Skeletal muscle cell (primary cell): ENCODE measurements at regions not wholly inside any gene's neighbourhood (a gene's known extent, or its start where the extent isn't known, plus 50 kb on each side); places are given as distances from the start of the nearest gene placed in this dataset.

ENCODE experiments used
- DNase-seq: peaks from one replicate; pipeline ENCODE4 v3.0.0-alpha.2; 2010; ENCODE audit warnings: low read depth
- H3K4me3 ChIP-seq: 2 replicates; pipeline ENCODE4 v1.5.1; 2011; ENCODE audit warnings: low read depth, mild to moderate bottlenecking, control low read depth, low read length, moderate library complexity

GRCh38 chr6:105611606-105612005, 208.7 kb upstream of the PREP start:
- no peak overlapping the region for H3K4me3 ChIP-seq
- DNase-seq, result no peak

GRCh38 chr6:105609375-105609991, 206.6 kb upstream of the PREP start:
- no peak for DNase-seq

GRCh38 chr6:105608711-105609374, 206.0 kb upstream of the PREP start:
- H3K4me3 ChIP-seq, result no peak overlapping the region
- DNase-seq, result peak; percentile 95

More at GRCh38 chr6:105609375-105609991, 206.6 kb upstream of the PREP start:
- H3K4me3 ChIP-seq, result no peak overlapping the region

- no peak overlapping the region for H3K4me3 ChIP-seq
- DNase-seq, result no peak
These were observed 205.0 kb upstream of the PREP start for GRCh38 chr6:105607636-105608621.

- H3K4me3 ChIP-seq, result no peak overlapping the region
- DNase-seq, result no peak
These were observed 204.1 kb upstream of the PREP start for GRCh38 chr6:105606831-105607463.

GRCh38 chr6:105604587-105604884, 201.7 kb upstream of the PREP start:
- no peak for DNase-seq
- no peak overlapping the region for H3K4me3 ChIP-seq

- peak; percentile 78 for DNase-seq
- H3K4me3 ChIP-seq, result no peak overlapping the region
These were observed 201.1 kb upstream of the PREP start for GRCh38 chr6:105603788-105604586.

GRCh38 chr6:105601541-105602236, 198.8 kb upstream of the PREP start:
- H3K4me3 ChIP-seq, result no peak overlapping the region
- peak; percentile 100 for DNase-seq

GRCh38 chr6:105600336-105601260, 197.7 kb upstream of the PREP start:
- peak; percentile 87 for DNase-seq
- no peak overlapping the region for H3K4me3 ChIP-seq

GRCh38 chr6:105598264-105598663, 195.4 kb upstream of the PREP start:
- DNase-seq, result no peak
- H3K4me3 ChIP-seq, result no peak overlapping the region

GRCh38 chr6:105596284-105596755, 193.4 kb upstream of the PREP start:
- peak; percentile 97 for DNase-seq

GRCh38 chr6:105595829-105596228, 192.9 kb upstream of the PREP start:
- no peak overlapping the region for H3K4me3 ChIP-seq
- no peak for DNase-seq

More at GRCh38 chr6:105596284-105596755, 193.4 kb upstream of the PREP start:
- H3K4me3 ChIP-seq, result no peak overlapping the region

- H3K4me3 ChIP-seq, result no peak overlapping the region
- no peak for DNase-seq
These were observed 191.9 kb upstream of the PREP start for GRCh38 chr6:105594821-105595220.

- no peak overlapping the region for H3K4me3 ChIP-seq
- no peak for DNase-seq
These were observed 191.2 kb upstream of the PREP start for GRCh38 chr6:105593805-105594671.

- DNase-seq, result no peak
These were observed 190.3 kb upstream of the PREP start for GRCh38 chr6:105593056-105593690.

GRCh38 chr6:105592329-105592728, 189.4 kb upstream of the PREP start:
- peak; percentile 87 for DNase-seq
- H3K4me3 ChIP-seq, result no peak overlapping the region

More at GRCh38 chr6:105593056-105593690, 190.3 kb upstream of the PREP start:
- no peak overlapping the region for H3K4me3 ChIP-seq
